GM19351 (cell line): ENCODE measurements at regions not wholly inside any gene's neighbourhood (a gene's known extent, or its start where the extent isn't known, plus 50 kb on each side); places are given as distances from the start of the nearest gene placed in this dataset.
"Not testable (repeated sequence)": the region's sequence is repeated elsewhere in the genome, so short reads cannot be mapped to it uniquely, and the experiment has no call there.

ENCODE experiments used
- ATAC-seq: cut with Tn5 transposase; IDR thresholded peaks from one replicate; pipeline ENCODE4 v1.9.1; 2021; ENCODE audit warnings: mild to moderate bottlenecking, moderate library complexity; ENCODE audit not compliant: unreplicated experiment

GRCh38 chr4:188911707-188912106 lies 772.5 kb downstream of the TRIML1 start:
- no peak for ATAC-seq

DNA sequence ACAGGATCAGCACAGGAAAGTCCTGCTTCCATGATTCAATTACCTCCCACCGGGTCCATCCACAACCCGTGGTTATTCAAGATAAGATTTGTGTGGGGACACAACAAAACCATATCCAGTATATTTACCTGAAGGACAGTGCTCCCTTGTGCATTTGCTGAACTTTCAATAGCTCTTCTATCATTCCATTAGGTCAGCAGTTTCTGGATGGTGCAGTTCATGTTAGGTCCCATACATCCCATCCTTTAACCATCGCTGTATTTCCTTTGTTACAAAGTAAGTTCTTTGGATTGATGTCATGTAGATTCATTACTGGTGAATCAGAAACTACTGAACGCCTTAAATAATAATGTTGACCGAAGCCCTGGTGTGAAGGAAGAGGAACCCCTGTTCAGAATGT lies 775.9 kb downstream of the TRIML1 start:
- ATAC-seq: no peak

- ATAC-seq: no peak
These were observed 779.5 kb downstream of the TRIML1 start for GRCh38 chr4:188918787-188919186.

GRCh38 chr4:188930822-188931221 lies 791.6 kb downstream of the TRIML1 start:
- no peak for ATAC-seq

DNA sequence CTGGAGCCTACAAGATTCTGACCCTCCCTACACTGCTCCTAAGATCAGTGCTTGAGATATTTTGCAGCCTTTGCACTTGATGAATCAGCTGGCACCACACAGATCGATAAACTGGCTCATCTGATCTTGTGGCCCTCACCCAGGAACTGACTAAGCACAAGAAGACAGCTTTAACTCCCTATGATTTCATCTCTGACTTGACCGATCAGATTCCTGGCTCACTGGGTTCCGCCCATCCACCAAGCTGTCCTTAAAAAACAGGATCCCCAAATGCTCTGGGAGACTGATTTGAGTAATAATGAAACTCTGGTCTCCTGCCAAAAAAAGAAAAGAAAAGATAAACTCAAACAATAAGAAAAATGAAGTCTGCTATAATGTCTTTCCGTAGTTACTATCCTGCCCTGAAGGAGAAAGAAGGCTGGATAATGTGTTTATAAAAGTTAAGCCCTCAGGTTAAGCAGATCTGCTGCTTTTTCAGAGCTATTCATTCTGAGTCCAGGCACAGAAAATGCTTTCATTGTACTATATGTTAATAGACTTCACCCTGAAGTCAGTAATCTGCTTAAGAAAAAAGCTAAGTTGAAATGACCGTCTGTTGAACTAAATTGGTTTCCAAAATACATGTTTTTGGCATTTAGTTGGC lies 795.2 kb downstream of the TRIML1 start:
- no peak for ATAC-seq

GRCh38 chr4:188941524-188942119 lies 802.4 kb downstream of the TRIML1 start:
- ATAC-seq: no peak

DNA sequence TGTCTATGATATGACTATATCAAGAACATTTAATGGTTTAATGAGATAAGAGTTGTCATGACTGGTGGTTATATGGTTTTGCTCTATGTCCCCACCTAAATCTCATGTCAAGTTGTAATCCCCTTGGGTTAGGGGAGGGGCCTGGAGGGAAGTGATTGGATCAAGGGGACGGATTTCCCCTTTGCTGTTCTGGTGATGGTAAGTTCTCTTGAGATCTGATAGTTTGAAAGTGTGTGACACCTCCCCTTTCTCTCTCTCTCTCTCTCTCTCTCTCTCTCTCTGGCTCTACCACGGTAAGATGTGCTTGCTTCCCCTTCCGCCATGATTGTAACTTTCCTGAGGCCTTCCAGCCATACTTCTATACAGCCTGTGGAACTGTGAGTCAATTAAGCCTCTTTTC lies 803.4 kb downstream of the TRIML1 start:
- ATAC-seq: no peak

- ATAC-seq: no peak
These were observed 810.4 kb downstream of the TRIML1 start for GRCh38 chr4:188949596-188949995.

DNA sequence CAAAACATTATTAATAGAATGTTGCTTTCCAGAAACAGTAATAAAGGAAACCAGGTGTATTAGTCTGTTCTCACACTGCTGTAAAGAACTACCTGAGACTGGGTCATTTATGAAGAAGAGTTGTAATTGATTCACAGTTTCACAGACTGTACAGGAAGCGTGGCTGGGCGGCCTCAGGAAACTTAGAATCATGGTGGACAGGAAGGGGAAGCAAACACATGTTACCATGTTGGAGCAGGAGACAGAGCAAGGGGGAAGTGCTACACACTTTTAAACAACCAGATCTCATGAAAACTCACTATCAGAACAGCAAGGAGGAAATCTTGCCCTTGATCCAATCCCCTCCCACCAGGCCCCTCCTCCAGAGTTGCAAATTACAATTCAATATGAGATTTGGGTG lies 815.8 kb downstream of the TRIML1 start:
- ATAC-seq: no peak

DNA sequence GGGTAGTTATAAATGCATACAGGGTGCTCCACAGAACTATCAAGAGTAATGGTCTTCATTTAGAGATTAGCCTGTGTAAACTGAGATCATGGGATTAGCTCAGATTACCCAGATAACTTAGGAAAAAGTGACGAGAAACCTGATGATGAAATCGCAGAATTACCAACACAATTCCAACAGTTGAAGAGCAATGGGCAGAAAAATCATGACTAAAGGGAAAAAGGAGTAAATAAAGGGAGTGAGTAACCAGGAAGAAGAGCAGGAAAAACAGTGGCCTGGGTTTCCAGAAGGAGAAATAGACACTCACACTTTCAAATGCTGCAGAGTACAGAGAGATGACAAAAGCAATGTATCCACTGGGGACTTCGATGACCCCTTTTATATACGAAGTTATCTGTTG lies 817.3 kb downstream of the TRIML1 start:
- ATAC-seq: no peak

GRCh38 chr4:188958346-188958745 lies 819.1 kb downstream of the TRIML1 start:
- no peak for ATAC-seq

- no peak for ATAC-seq
These were observed 820.2 kb downstream of the TRIML1 start for GRCh38 chr4:188959424-188959823.

- ATAC-seq: no peak
These were observed 821.3 kb downstream of the TRIML1 start for GRCh38 chr4:188960411-188961093.

DNA sequence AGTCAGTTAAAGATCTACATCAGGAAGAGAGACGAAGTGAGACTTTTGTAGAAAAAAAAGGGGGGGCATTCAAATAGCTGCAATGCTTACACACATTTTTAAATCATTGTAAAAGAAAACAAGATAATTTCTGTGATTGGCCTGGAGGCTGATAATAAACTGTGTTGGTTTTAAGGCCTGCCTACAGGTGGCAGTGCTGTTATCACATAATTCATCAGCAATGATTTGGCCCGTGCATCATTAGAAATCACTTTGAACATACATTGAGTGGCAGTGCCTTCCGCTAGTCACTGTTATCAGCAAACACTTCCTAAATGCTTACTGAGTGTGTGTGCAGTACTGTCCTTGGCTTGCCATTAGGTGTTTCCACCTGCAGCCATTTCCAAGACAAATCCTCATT lies 831.9 kb downstream of the TRIML1 start:
- no peak for ATAC-seq

DNA sequence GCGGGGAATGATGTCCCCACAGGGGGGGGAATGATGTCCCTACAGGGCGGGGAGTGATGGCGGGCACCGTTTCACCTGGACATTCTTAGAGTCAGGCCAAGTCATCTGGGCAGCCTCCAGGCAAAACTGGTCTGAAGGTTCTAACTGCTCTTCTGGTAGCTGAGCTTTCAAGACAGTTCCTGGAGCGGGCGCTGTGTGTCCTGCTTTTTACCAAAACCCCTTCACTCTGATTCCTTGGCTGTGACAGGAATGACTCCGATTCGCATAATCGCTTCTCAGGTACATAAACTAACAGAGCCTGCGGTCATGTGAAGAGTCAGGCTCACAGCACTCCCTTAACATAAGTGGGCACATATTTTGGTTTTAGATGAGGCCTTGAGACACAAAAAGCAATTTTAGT lies 836.0 kb downstream of the TRIML1 start:
- ATAC-seq: no peak

DNA sequence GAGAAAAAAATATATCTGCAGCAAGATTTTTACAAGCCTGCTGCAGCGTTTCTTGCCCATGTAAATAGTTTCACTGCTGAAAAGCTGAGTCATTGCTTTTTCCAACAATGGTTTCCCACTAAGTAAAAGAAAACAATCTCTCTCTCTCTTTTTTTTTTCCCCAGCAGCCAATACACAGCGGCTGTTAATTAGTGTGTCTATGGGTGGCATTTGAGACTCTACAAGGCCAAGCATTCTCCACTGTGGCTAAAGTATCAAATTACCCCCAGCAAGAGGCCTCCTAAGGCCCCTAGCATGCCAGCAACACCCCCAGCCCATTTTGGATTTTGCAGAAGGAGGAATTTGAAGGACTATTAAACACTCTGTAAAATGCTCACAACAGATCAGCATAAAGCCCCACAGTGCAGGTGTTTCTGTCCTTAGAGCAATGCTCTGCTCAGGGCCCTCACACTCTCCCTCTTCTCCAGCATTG lies 837.4 kb downstream of the TRIML1 start:
- ATAC-seq: no peak

- ATAC-seq: not testable (repeated sequence)
These were observed 838.0 kb downstream of the TRIML1 start for GRCh38 chr4:188977232-188977631.

GRCh38 chr4:188984518-188984917 lies 845.3 kb downstream of the TRIML1 start:
- ATAC-seq: no peak

GRCh38 chr4:188986271-188986689 lies 847.0 kb downstream of the TRIML1 start:
- ATAC-seq: no peak

DNA sequence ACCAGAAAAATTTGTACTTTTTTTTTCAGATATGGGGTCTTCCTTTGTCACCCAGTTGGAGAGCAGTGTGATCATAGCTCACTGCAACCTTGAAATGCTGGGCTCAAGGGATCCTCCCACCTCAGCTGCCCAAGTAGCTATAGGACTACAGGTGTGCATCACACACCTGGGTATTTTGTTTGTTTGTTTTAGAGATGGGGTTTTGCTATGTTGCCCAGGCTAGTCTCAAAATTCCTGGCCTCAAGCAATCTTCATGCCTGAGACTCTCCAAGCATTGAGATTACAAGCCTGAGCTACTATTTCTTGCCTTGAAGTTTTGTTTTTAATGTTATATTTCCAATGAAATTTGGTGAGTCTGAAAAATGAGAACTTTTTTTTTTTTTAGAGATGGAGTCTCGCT lies 847.8 kb downstream of the TRIML1 start:
- ATAC-seq: no peak

- no peak for ATAC-seq
These were observed 848.9 kb downstream of the TRIML1 start for GRCh38 chr4:188988131-188988530.

DNA sequence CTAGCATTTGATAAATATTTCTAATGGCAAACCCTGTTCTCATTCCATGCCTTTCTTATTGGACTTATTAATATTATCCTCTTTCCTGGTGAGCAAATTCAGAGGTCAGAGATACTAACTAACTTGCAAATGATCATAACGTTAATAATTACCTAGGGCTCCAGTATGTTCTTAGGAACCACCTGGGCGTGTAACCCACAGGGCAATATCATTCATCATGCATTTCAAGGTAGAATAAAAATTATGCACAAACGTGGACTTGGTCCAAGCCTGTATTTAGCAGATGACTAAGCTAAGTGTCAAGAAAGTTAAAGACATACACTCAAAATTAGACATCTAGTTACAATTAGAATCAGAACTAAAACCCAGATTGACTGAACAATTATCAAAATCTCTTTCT lies 850.1 kb downstream of the TRIML1 start:
- ATAC-seq: no peak
